SW480 (cell line): ENCODE measurements at regions not wholly inside any gene's neighbourhood (a gene's known extent, or its start where the extent isn't known, plus 50 kb on each side); places are given as distances from the start of the nearest gene placed in this dataset.
A peak's percentile ranks its signal among the peaks of the same experiment; 100 is the strongest.

Experiments used
- DNase-seq: peaks from one replicate; pipeline ENCODE4 v3.0.0-alpha.2; 2016; ENCODE audit warnings: low spot score

- no peak for DNase-seq
Measured at GRCh38 chr16:8374586-8375231, 215.6 kb downstream of the TMEM114 start.

GRCh38 chr16:8373676-8374431, 216.5 kb downstream of the TMEM114 start:
- DNase-seq, result no peak

DNA sequence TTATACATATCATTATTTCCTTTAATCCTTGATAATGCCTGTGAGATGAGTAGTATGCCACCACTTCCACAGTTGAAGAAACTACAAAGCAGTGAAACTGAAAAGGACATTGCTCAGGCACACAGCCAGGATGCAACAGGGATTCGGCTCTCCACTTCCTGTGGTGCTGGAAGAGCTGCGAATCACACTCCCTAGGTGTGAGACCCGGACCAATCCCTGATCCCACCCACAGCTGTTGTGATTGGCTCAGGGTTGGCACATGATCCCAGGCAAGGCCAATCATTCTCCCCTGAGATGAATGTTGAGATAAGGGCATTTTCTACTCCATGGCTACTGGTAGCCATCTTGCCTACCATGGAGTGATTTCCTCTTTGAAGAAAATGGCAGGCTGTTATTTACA, 218.2 kb downstream of the TMEM114 start:
- DNase-seq, result no peak

DNA sequence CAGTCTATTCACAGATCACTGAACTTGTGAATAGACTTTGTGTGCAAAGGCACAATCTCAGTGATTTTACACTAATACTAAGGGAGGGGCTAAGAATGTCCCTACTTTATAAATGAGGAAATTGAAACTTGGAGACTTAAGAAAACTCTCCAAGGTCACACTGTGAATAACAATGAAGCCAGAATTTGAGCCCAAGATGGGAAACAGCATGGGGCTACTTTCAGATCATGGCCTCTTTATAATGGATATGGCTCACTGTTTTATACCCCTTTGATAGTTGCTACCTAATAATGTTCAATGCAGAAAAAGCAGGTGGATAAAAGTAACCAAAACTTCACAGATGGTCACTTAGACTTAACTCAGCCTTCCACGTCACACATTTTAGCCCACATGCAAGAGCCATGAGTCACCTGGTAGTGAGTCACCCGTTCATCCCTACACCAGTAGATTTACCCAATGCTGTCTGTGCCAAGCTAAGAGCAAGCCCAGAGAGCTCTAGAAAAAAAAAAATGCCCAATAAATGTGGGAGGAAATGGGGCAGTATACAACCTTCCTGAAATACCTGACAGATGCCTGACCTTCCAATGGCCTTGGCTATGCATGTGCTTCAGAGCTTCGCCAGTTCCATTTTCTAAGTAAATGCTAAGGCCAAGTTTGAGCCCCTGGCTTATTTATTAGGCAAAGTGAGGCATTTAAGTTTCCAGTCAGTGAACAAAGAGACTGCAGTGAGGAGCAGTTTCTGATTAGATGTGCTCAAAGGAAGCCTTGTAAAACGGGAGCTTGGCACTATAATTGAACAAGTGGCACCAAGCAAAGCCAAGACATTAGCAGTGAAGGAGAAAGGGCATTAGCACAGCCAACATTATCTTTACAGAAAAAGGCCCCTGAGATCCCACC, 219.7 kb downstream of the TMEM114 start:
- DNase-seq, result peak; percentile 75

DNA sequence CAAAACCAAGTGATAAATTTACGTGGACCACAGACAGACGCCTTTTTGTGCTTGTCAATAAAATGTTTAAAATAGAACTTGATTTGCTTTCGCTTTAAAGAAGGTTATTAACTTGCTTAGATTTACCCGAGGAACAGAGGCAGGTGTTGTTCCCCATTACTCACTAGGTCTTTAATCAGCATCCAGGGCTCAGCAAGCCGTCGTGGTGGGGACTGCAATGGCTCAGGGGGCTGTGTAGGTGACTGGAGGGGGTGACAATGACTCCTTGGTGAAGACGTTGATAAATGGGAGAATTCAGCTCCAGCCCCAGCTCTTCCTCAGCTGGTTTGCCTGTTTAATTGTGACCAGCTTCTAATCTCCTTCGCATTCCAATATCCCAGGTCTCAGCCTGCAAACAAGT, 231.4 kb downstream of the TMEM114 start:
- no peak for DNase-seq

- DNase-seq, result no peak
Measured at GRCh38 chr16:8355675-8356074, 234.6 kb downstream of the TMEM114 start.

GRCh38 chr16:8346294-8346693, 244.0 kb downstream of the TMEM114 start:
- peak; percentile 9 for DNase-seq

DNA sequence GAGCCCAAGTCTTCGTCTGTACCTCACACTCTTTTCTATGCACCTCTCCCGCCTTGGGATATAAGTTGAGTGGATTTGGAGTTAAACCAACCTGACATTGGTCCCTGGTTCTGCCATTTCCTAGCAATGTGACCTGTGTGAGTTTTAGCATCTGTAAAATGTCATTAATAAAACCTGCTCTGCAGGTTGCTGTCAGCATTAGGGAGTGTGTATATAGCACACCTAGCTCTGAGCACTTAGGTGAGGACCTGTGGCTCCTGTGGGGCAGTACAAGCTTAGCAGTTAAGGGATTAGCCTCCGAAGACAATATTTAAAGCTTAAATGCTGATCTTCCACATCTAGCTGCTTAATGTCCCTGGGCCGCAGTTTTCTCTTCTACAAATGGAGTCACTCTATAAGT, 248.0 kb downstream of the TMEM114 start:
- no peak for DNase-seq

- no peak for DNase-seq
Measured at GRCh38 chr16:8330761-8331160, 259.6 kb downstream of the TMEM114 start.

GRCh38 chr16:8326232-8326631, 264.1 kb downstream of the TMEM114 start:
- no peak for DNase-seq

GRCh38 chr16:8323153-8323552, 267.2 kb downstream of the TMEM114 start:
- DNase-seq, result no peak

GRCh38 chr16:8320131-8320530, 270.2 kb downstream of the TMEM114 start:
- DNase-seq, result no peak

GRCh38 chr16:8310816-8311215, 279.5 kb downstream of the TMEM114 start:
- DNase-seq, result no peak

DNA sequence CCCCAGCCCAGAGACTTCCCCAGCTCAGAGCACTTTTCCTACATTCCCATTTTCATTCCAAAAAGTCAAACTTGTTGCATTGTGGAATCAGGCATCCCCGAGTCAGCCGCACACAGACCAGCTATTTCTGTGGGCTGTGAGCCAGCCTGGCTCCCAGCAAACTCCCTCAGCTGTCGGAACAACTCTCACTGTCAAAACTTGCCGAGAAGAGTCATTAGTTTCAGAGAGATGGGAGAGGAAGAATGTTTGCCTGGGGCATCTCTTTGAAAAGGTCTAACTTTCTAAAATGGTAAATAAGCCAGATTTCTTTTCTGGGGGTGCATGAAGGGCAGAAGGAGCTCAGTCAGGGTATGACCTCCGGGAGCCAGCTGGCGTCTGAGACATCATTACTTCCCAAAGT, 280.0 kb downstream of the TMEM114 start:
- DNase-seq, result no peak

- DNase-seq, result no peak
Measured at GRCh38 chr16:8305201-8305600, 285.1 kb downstream of the TMEM114 start.

DNA sequence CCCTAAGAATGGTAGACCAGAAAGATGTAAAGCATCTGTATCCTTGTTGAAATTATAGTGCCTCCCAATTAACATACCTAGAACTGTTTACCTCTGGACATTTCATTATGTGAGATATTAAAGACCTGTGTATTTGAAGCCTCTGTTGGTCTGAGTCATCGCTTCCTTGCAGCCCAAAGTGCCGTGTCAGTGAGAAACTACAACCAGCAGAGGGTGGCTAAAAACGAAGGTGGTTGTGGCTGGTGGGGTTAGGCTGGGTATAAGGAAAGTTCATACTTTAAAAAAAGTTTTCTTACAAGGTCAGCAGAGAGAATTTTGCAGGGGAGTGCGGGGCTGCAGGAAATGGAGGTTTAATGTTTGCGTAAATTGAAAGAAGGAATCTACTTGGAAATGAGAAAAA, 290.7 kb downstream of the TMEM114 start:
- no peak for DNase-seq

DNA sequence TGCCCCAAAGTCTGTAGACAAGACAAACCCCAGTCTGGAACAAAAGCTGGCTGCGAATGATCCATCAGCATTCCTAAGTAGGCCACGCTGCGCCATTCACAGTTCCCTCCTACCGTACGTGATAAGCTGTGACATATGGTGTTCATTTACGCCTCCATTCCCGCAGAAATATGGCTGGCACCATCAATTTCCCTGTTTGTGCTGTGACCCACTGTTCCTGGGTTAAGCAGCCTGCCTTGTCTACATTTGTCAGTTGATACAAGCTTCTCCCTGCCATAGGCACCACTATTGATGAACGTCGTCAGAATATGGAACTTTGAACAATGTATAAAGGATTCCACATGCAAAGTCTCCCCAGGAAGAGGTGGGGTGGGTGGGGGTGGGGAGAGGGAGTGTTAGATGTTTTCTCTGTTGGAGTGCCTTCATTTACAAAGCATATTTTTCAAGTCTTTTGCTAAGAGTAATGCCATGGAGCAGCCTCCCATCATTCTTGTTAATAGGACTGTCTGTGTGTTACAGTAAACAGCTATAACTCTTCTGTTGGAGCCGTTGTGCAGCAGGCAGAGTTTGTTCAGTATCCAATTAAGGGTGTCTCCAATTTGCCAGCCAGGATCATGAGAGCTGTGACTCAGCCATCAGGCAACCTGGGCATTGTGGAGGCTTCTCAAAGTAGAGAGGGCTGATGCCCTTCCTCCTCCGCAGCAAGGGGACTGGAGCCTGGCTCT, 294.6 kb downstream of the TMEM114 start:
- DNase-seq, result no peak

GRCh38 chr16:8293413-8293812, 296.9 kb downstream of the TMEM114 start:
- DNase-seq, result peak; percentile 5

DNA sequence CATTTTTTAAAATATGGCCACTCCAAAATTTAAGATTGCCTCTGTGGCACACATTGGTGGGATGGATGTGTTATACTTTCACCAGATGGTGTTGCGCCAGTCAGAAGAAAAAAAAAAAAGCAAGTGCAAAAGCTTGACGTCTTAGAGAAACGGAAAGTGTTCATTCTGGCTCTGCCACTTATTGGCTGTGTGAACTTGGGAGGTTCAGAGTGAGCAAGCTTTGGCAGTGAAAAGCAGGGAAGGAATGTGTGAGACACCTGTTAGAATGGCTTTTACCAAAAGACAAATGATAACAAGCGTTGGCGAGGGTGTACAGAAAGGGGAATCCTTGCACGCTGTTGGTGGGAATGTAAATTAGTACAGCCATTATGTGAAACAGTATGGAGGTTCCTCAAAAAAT, 298.0 kb downstream of the TMEM114 start:
- no peak for DNase-seq

GRCh38 chr16:8286348-8286747, 304.0 kb downstream of the TMEM114 start:
- no peak for DNase-seq

GRCh38 chr16:8283195-8283594, 307.1 kb downstream of the TMEM114 start:
- DNase-seq, result no peak

GRCh38 chr16:8278031-8278580, 312.2 kb downstream of the TMEM114 start:
- DNase-seq, result no peak
